ENCODE measurements at regions not wholly inside any gene's neighbourhood (a gene's known extent, or its start where the extent isn't known, plus 50 kb on each side); places are given as distances from the start of the nearest gene placed in this dataset.

DNA sequence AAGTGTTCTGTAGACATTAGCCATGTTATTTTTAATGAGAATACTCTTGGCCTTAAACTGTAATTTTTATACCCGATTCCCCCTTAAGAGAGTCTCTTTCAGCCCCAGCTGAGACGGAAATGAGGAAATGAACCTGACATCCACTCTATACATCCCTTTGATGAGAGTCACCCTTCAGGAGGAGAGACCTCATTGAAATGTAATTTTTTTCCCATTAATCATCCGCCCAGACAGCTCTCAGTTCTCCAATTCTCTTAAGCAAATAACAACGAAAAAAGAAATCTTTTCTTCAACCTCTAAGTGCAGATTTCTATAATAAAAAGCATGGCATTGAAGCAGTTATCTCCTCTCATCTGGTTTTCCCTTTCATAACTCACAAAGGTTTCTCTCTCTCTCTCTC, 243.8 kb upstream of the PMEPA1 start:
- POLR2A ChIA-PET (ENCODE audit: low non-redundant PET) = no interaction called here
- TF ChIP-seq, protein P1, sequence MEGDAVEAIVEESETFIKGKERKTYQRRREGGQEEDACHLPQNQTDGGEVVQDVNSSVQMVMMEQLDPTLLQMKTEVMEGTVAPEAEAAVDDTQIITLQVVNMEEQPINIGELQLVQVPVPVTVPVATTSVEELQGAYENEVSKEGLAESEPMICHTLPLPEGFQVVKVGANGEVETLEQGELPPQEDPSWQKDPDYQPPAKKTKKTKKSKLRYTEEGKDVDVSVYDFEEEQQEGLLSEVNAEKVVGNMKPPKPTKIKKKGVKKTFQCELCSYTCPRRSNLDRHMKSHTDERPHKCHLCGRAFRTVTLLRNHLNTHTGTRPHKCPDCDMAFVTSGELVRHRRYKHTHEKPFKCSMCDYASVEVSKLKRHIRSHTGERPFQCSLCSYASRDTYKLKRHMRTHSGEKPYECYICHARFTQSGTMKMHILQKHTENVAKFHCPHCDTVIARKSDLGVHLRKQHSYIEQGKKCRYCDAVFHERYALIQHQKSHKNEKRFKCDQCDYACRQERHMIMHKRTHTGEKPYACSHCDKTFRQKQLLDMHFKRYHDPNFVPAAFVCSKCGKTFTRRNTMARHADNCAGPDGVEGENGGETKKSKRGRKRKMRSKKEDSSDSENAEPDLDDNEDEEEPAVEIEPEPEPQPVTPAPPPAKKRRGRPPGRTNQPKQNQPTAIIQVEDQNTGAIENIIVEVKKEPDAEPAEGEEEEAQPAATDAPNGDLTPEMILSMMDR (conservative IDR thresholded peaks at IDR 0.05; ENCODE audit: low read depth) = no peak
- H3K27ac ChIP-seq = no peak overlapping the region
- DNase-seq (ENCODE audit: low spot score) = peak; percentile 48
- CTCF ChIA-PET = interaction anchor here (0.7 kb wide), 1 partner anchor 1981 kb away, joined by 3 read pairs; no protein-coding TSS in a partner anchor

DNA sequence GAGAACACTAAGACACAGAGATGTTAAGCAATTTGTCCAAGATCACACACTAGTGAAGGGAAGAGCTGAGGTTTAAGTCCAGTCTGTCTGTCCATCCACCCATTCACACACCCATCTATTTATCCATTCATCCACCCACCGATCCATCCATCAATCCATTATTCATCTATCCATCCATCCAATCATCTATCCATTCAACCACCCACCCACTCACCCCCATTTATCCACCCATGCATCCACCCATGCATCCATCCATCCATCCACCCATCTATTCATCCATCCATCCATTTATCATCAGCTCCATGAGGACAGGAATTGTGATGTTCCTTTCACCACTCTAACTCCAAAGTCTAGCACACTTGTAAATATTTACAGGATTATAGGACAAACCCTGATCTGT, 242.3 kb upstream of the PMEPA1 start:
- TF ChIP-seq, protein P1 (conservative IDR thresholded peaks at IDR 0.05; ENCODE audit: low read depth) = no peak
- ChIA-PET CTCF (interaction anchor here (1.0 kb wide), 1 partner anchor 14 kb away, joined by 3 read pairs; no protein-coding TSS in a partner anchor), POLR2A (ENCODE audit: low non-redundant PET) (no interaction called here)
- no peak for DNase-seq (ENCODE audit: low spot score)
- H3K27ac ChIP-seq = no peak overlapping the region

DNA sequence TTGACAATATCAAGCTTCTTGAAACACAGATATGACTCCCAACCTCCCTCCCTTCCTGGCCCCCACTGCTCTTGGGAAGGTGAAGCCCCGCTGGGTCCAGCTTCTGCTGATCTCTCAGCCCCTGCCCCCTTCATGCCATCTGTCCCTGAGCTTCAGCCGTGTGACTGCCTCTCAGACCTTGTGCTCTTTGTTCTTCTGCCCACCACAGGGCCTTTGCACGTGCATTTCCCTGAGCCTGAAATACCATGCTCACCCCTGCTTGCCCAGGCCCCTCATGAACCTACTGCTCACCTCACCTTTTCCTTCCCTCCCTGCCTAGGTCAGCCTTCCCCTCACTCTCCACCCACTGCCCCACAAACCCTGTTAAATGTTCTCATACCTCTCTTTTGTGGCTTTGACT, 241.7 kb upstream of the PMEPA1 start:
- POLR2A ChIA-PET (ENCODE audit: low non-redundant PET) = no interaction called here
- no peak overlapping the region for H3K27ac ChIP-seq

DNA sequence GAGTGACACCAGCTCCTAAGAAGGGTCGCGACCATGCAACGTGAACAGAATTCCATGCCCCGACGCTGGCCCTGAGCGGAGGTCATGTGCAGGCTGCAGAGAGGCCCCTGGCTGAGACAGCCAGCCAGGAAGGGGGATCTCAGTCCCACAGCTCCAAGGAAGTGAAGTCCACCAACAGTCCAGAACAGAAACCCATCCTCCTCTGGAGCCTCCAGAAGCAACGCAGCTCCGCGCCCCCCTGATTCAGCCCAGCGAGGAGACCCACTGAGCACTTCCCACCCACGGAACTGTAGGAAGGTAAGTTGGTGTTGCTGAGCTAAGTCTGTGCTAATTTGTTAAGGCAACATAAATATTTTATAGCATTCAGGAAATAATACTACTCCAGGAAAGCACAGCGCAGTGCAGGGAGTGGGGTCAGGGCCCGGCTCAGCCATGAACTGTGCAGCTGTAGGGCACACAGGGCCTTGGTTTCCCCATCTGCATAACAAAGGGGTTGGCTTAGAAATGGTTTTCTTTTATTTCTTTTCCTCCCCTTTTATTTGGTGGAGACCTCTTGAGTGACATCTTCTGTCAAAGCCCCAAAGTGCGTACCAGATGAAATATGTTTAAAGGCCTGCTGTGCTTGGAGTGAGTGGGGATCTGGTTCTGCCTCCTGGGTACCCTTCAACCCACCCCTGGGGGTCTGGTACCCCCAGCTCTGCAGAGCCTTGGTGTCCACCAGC, 241.1 kb upstream of the PMEPA1 start:
- DNase-seq (ENCODE audit: low spot score) = no peak
- TF ChIP-seq, protein P1 (conservative IDR thresholded peaks at IDR 0.05; ENCODE audit: low read depth) = no peak
- ChIA-PET POLR2A (ENCODE audit: low non-redundant PET) (no interaction called here), CTCF (interaction anchor here (0.5 to 1.0 kb wide), 3 partner anchors 15 to 107 kb away, joined by 3 to 4 read pairs (median 3); no protein-coding TSS in a partner anchor)
- H3K27ac ChIP-seq = no peak overlapping the region

More for the DNA sequence above, 241.7 kb upstream of the PMEPA1 start:
- CTCF ChIA-PET = interaction anchor here (0.5 to 1.0 kb wide), 3 partner anchors 14 to 108 kb away, joined by 3 to 4 read pairs (median 3); no protein-coding TSS in a partner anchor
- TF ChIP-seq, protein P1 (conservative IDR thresholded peaks at IDR 0.05; ENCODE audit: low read depth) = no peak
- DNase-seq (ENCODE audit: low spot score) = no peak

DNA sequence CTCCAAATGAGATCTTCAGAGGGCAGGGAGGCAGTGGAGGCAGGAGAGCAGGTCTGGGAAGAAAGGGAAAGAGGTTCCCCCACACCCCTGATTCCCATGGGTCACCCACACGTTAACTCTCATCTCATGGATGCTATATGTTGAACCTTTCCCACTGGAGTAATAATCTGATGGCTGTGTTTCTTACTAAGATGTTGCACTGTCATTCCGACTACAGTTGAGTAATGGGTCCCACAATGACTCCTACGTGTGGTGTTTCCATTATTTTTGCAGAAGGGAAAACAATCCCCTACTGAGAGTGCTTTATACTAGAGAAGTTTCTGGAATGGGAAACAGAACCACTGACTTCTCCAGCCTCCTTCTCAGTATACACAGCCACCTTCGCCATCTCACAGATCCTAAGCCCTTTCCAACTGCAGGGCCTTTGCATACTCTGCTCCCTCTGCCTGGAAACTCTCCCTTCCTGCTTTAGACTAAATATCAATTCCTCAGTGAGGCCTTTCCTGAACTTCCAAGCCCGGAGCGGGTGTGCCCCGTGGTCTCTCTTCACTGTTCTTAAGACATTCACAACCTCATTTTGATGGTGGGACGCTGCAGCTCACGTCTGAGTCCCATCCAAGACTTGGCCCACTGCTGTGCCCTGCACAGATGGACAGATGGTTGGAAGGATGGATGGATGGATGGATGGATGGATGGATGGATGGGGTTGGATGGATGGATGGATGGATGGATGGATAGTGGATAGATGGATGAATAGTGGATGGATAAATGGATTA, 238.6 kb upstream of the PMEPA1 start:
- no peak for DNase-seq (ENCODE audit: low spot score)
- ChIA-PET CTCF (interaction anchor here (0.6 kb wide), 1 partner anchor 26 kb away, joined by 3 read pairs; no protein-coding TSS in a partner anchor), POLR2A (ENCODE audit: low non-redundant PET) (no interaction called here)
- no peak overlapping the region for H3K27ac ChIP-seq
- TF ChIP-seq, protein P1 (conservative IDR thresholded peaks at IDR 0.05; ENCODE audit: low read depth) = no peak

DNA sequence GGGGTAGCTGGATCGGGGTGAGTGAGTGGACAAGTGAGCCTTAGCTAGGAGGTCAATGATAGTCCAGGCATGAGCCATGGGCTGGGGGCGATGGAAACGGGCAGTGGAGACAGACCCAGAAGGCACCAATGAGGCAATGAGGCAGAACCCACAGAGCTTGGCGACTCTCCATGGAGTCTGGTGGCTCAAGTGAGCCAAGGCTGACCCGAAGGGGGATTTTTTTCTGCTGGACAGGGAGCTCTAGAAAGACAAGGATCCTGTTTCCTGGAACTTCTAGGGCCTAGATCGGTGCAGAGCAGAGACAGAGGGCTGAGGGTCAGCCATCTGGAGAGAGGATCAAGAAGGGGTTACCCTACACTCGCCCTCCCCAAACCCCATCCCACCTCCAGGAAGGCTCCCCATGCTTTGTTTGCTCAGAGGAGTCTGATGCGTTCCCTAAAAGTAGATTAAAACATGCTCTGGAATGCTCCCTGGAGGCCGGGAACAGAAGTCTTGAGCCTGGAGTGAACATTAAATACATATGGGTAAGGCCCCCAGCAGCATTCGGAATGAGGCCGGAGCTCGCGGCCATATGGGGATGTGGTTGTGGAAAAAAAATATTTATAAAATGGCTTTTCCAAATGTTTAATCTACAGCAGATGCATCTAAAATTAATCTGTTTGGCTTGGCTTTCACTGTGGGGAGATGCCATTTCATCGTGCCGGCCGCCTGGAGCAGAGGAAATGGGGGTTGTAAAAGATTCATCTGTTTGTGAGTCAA, 237.8 kb upstream of the PMEPA1 start:
- no peak overlapping the region for H3K27ac ChIP-seq
- DNase-seq (ENCODE audit: low spot score) = no peak
- TF ChIP-seq, protein P1 (conservative IDR thresholded peaks at IDR 0.05; ENCODE audit: low read depth) = no peak
- ChIA-PET CTCF (no interaction called here), POLR2A (ENCODE audit: low non-redundant PET) (no interaction called here)

Data from RWPE1 (cell line).